ENCODE measurements at regions not wholly inside any gene's neighbourhood (a gene's known extent, or its start where the extent isn't known, plus 50 kb on each side); places are given as distances from the start of the nearest gene placed in this dataset.

DNA sequence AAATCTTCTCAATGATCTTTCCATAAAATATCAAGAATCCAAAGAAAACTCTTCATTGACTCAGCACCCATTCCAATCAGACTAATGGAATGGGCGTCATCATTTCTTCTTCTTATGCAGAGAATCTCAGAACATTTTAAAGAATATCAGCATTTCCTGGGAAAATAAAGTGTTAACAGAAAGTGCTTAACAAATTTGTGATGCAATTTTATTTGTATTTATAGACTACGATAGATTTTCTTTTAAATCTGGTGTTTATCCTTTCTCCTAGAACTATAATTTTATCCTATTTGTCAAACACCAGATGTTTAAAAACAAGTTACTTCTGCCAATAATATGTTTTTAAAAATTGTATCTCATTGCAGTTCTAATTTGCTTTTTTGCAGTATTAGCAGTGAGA is 330.7 kb downstream of the COL12A1 start:
- TF ChIP-seq, protein P1, sequence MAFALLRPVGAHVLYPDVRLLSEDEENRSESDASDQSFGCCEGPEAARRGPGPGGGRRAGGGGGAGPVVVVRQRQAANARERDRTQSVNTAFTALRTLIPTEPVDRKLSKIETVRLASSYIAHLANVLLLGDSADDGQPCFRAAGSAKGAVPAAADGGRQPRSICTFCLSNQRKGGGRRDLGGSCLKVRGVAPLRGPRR (CRISPR knock-in tag; IDR thresholded peaks at IDR 0.05): no peak
- TF ChIP-seq MYC (IDR thresholded peaks at IDR 0.05; ENCODE audit: low read depth, low read length) (no peak), MYC (CRISPR knock-in tag; IDR thresholded peaks at IDR 0.05; ENCODE audit: borderline replicate concordance, low read depth) (no peak), POLR2AphosphoS5 (IDR thresholded peaks at IDR 0.05; ENCODE audit: control insufficient read depth, insufficient read depth, low read depth, low read length) (no peak), NFRKB (IDR thresholded peaks at IDR 0.05; ENCODE audit: low read depth) (no peak), YY1 (IDR thresholded peaks at IDR 0.05; ENCODE audit: borderline replicate concordance in 1 of 3, control insufficient read depth in 1 of 3, extremely low read depth in 1 of 3, insufficient read depth in 3 of 3, insufficient read length in 1 of 3, insufficient replicate concordance in 2 of 3, low read depth in 1 of 3, low read length in 2 of 3) (no peak)
- TF ChIP-seq, protein P2, sequence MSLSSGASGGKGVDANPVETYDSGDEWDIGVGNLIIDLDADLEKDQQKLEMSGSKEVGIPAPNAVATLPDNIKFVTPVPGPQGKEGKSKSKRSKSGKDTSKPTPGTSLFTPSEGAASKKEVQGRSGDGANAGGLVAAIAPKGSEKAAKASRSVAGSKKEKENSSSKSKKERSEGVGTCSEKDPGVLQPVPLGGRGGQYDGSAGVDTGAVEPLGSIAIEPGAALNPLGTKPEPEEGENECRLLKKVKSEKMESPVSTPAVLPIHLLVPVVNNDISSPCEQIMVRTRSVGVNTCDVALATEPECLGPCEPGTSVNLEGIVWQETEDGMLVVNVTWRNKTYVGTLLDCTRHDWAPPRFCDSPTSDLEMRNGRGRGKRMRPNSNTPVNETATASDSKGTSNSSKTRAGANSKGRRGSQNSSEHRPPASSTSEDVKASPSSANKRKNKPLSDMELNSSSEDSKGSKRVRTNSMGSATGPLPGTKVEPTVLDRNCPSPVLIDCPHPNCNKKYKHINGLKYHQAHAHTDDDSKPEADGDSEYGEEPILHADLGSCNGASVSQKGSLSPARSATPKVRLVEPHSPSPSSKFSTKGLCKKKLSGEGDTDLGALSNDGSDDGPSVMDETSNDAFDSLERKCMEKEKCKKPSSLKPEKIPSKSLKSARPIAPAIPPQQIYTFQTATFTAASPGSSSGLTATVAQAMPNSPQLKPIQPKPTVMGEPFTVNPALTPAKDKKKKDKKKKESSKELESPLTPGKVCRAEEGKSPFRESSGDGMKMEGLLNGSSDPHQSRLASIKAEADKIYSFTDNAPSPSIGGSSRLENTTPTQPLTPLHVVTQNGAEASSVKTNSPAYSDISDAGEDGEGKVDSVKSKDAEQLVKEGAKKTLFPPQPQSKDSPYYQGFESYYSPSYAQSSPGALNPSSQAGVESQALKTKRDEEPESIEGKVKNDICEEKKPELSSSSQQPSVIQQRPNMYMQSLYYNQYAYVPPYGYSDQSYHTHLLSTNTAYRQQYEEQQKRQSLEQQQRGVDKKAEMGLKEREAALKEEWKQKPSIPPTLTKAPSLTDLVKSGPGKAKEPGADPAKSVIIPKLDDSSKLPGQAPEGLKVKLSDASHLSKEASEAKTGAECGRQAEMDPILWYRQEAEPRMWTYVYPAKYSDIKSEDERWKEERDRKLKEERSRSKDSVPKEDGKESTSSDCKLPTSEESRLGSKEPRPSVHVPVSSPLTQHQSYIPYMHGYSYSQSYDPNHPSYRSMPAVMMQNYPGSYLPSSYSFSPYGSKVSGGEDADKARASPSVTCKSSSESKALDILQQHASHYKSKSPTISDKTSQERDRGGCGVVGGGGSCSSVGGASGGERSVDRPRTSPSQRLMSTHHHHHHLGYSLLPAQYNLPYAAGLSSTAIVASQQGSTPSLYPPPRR (CRISPR knock-in tag; IDR thresholded peaks at IDR 0.05; ENCODE audit: borderline replicate concordance): no peak

Measured in K562 (cell line).